ENCODE measurements at regions not wholly inside any gene's neighbourhood (a gene's known extent, or its start where the extent isn't known, plus 50 kb on each side); places are given as distances from the start of the nearest gene placed in this dataset.

- ATAC-seq (no peak), DNase-seq (no peak)
- Histone ChIP-seq H3K27me3 (ENCODE audit: low read depth) (no peaks in the 10 kb centered on the region), H3K9me3 (no peaks in the 10 kb centered on the region), H3K36me3 (no peaks in the 10 kb centered on the region), H3K27ac (no peak overlapping the region), H3K4me3 (no peak overlapping the region), H3K4me1 (no peaks in the 10 kb centered on the region)
- TF ChIP-seq, protein P1, sequence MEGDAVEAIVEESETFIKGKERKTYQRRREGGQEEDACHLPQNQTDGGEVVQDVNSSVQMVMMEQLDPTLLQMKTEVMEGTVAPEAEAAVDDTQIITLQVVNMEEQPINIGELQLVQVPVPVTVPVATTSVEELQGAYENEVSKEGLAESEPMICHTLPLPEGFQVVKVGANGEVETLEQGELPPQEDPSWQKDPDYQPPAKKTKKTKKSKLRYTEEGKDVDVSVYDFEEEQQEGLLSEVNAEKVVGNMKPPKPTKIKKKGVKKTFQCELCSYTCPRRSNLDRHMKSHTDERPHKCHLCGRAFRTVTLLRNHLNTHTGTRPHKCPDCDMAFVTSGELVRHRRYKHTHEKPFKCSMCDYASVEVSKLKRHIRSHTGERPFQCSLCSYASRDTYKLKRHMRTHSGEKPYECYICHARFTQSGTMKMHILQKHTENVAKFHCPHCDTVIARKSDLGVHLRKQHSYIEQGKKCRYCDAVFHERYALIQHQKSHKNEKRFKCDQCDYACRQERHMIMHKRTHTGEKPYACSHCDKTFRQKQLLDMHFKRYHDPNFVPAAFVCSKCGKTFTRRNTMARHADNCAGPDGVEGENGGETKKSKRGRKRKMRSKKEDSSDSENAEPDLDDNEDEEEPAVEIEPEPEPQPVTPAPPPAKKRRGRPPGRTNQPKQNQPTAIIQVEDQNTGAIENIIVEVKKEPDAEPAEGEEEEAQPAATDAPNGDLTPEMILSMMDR (IDR thresholded peaks at IDR 0.05): no peak
- intact Hi-C loops (cut with DNase I): no loop called here
Observed at GRCh38 chr18:57242285-57242684, 95.4 kb downstream of the BOD1L2 start.

GRCh38 chr18:57243624-57244179 lies 96.8 kb downstream of the BOD1L2 start:
- Histone ChIP-seq H3K4me1 (no peaks in the 10 kb centered on the region), H3K27me3 (ENCODE audit: low read depth) (no peaks in the 10 kb centered on the region), H3K27ac (no peak overlapping the region), H3K4me3 (no peak overlapping the region), H3K9me3 (no peaks in the 10 kb centered on the region), H3K36me3 (no peaks in the 10 kb centered on the region)
- no peak for ATAC-seq
- TF ChIP-seq, protein P1 (IDR thresholded peaks at IDR 0.05): no peak
- no peak for DNase-seq
- intact Hi-C loops (cut with DNase I): no loop called here

DNA sequence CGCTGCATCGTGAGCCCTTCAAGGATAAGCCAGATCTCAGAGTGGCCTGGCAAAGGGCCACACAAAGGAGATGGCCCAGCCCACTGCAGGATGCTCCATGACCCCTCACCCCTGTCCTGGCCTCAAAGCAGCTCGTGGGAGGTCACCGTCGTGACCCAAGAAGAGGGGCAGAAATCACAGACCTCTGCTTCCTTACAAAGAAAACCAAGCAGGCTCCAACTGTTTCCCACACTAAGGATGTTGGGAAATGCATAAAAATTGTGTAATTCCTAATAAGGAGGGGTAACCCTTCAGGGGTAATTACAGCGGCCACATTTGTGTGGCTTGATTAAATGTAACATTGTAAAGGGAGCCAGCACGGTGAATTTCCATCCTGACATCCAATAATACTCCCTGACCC lies 102.3 kb downstream of the BOD1L2 start:
- no peaks in the 10 kb centered on the region for H3K4me1 ChIP-seq
- DNase-seq: no peak
- no peak overlapping the region for H3K4me3 ChIP-seq
- intact Hi-C loops (cut with DNase I): no loop called here
- H3K36me3 ChIP-seq: no peaks in the 10 kb centered on the region
- no peaks in the 10 kb centered on the region for H3K27me3 ChIP-seq (ENCODE audit: low read depth)
- no peaks in the 10 kb centered on the region for H3K9me3 ChIP-seq
- H3K27ac ChIP-seq: no peak overlapping the region
- TF ChIP-seq, protein P1 (IDR thresholded peaks at IDR 0.05): no peak
- ATAC-seq: no peak

DNA sequence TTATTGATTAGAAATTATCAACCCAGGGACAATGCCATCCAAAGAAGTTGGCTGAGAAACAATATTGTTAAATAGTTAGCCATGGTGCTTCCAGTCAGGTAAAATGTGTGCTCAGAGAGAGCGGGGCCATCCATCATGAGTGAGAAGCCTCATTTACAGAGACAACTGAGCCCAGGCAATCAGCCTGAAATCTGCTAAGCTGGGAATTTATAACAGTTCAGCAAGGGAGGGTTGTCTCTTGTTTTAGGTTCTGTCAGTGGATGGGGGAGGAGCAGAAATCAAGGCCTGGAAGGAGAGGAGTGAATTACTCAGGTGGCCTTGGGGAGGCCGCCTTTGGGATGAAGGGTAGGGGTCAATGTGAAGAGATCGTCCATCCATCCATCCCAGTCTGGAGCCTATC lies 102.5 kb upstream of the ST8SIA3 start:
- no peak for DNase-seq
- no peaks in the 10 kb centered on the region for H3K4me1 ChIP-seq
- ATAC-seq: no peak

DNA sequence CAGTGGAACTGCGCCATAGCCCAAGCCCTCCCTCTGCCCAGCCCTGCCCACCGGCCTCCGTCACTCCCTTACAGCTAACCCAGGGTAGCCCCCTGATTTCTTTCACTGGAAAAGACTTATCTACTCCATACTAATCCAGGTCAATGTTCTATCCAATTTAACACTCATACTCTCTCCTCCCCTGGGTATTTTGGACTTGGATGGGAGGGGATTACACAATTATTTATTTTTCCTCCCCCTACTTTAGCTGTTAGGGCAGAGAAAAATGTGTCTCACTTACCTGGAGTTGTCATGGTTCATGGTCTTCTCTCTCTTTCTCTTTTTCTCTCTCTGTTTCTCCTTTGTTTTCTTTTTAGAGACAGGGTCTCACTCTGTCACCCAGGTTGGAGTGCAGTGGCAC lies 100.6 kb upstream of the ST8SIA3 start:
- no peak for DNase-seq
- intact Hi-C loops (cut with DNase I): no loop called here
- H3K4me3 ChIP-seq: no peak overlapping the region
- TF ChIP-seq, protein P1 (IDR thresholded peaks at IDR 0.05): no peak
- no peak overlapping the region for H3K27ac ChIP-seq
- H3K4me1 ChIP-seq: no peaks in the 10 kb centered on the region
- no peak for ATAC-seq
- H3K27me3 ChIP-seq (ENCODE audit: low read depth): no peaks in the 10 kb centered on the region
- H3K9me3 ChIP-seq: no peaks in the 10 kb centered on the region
- no peaks in the 10 kb centered on the region for H3K36me3 ChIP-seq

More for the DNA sequence above, 102.5 kb upstream of the ST8SIA3 start:
- Histone ChIP-seq H3K4me3 (no peak overlapping the region), H3K27ac (no peak overlapping the region), H3K36me3 (no peaks in the 10 kb centered on the region), H3K9me3 (no peaks in the 10 kb centered on the region), H3K27me3 (ENCODE audit: low read depth) (no peaks in the 10 kb centered on the region)
- TF ChIP-seq, protein P1 (IDR thresholded peaks at IDR 0.05): no peak
- intact Hi-C loops (cut with DNase I): no loop called here

DNA sequence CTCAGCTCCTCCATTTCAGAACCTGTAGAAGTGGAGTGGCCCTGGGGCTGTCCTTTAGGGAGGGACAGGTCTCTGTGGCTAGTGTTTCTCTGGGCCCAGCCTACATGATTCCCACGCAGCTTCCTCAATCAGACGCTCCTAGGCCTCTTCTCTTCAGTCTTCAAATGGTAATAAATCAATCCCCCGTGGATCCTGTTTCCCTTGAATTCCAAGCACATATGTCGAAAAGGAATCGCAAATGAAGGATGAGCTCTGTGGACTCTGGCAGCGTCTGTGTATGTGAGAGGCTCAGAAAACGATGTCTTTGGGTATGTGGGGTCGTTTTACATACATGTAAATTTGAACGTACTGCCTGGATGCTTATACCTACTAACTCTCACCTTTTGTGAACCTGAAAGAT lies 98.5 kb upstream of the ST8SIA3 start:
- H3K27ac ChIP-seq: no peak overlapping the region
- no peaks in the 10 kb centered on the region for H3K36me3 ChIP-seq
- intact Hi-C loops (cut with DNase I): no loop called here
- no peak for ATAC-seq
- no peak for DNase-seq
- H3K9me3 ChIP-seq: no peaks in the 10 kb centered on the region
- TF ChIP-seq, protein P1 (IDR thresholded peaks at IDR 0.05): no peak
- no peak overlapping the region for H3K4me3 ChIP-seq
- H3K27me3 ChIP-seq (ENCODE audit: low read depth): peaks cover 3% of the 10 kb centered on the region
- no peaks in the 10 kb centered on the region for H3K4me1 ChIP-seq

All from lower lobe of right lung (tissue), 2 donors.